PFSK-1 (cell line): ENCODE measurements at regions not wholly inside any gene's neighbourhood (a gene's known extent, or its start where the extent isn't known, plus 50 kb on each side); places are given as distances from the start of the nearest gene placed in this dataset.

Source experiments
- POLR2AphosphoS5 ChIP-seq: IDR thresholded peaks from 2 replicates; pipeline ENCODE4 v1.6.1; 2012; ENCODE audit warnings: low read depth, mild to moderate bottlenecking, control low read depth, low read length, moderate library complexity
- REST ChIP-seq, 2 experiments: IDR thresholded peaks; 2 replicates each; pipeline versions ENCODE4 v1.6.1 to v1.8.0; 2011 to 2012; ENCODE audit warnings: low read depth in 2 of 2, low read length in 2 of 2, control low read depth in 1 of 2, inconsistent platforms in 1 of 2, mild to moderate bottlenecking in 1 of 2, moderate library complexity in 1 of 2; ENCODE audit not compliant: insufficient read depth in 1 of 2

GRCh38 chr1:60924165-60924564 lies 158.2 kb upstream of the NFIA start:
- TF ChIP-seq POLR2AphosphoS5 = no peak
- no peak for TF ChIP-seq REST (IDR thresholded peaks at IDR 0.05; ENCODE audit: insufficient read depth in 1 of 2, low read depth in 2 of 2, low read length in 2 of 2)
